GM12878 (cell line): ENCODE measurements at regions not wholly inside any gene's neighbourhood (a gene's known extent, or its start where the extent isn't known, plus 50 kb on each side); places are given as distances from the start of the nearest gene placed in this dataset.

Experiments used
- ATAC-seq: fragments of 200-7000 bp; cut with Tn5 transposase; 3 replicates; pipeline ENCODE4 v1.9.1; 2020; ENCODE audit warnings: mild to moderate bottlenecking, moderate library complexity
- BruUV-seq: library from RNA; stranded (reverse); fragments of 400-500 nt; replicated peaks from 2 replicates; lab custom pipeline; 2021; lab: Mats Ljungman, UMichigan
- CTCF ChIA-PET: fragments of 300-600 bp; sonication (Branson Sonifier 250); formaldehyde crosslinking; extraction: SDS; loops from one replicate; lab custom pipeline; 2021; ENCODE audit warnings: inconsistent platforms; lab: Yijun Ruan, JAX
- POLR2A ChIA-PET: fragments of 350-600 bp; formaldehyde crosslinking; extraction: SDS; loops from one replicate; lab custom pipeline; 2021; ENCODE audit warnings: inconsistent platforms; lab: Charles Lee
- RAD21 ChIA-PET: fragments of 300-600 bp; sonication (Branson Sonifier 250); formaldehyde crosslinking; loops from one replicate; lab custom pipeline; 2023; ENCODE audit warnings: antibody characterized with exemption; ENCODE audit not compliant: unreplicated experiment; lab: Charles Lee
- SMC1A ChIA-PET: fragments of 300-600 bp; sonication (Branson Sonifier 250); formaldehyde crosslinking; loops from one replicate; lab custom pipeline; 2023; ENCODE audit not compliant: unreplicated experiment, uncharacterized antibody; lab: Charles Lee
- DNase-seq: peaks from one replicate; pipeline ENCODE4 v3.0.0-alpha.2; 2011; ENCODE audit warnings: low read depth, low spot score
- FAIRE-seq: peaks from 3 replicates; lab custom pipeline; 2011; peaks lifted over from hg19 to GRCh38; lab: Jason Lieb, UNC
- H2AFZ ChIP-seq: 2 replicates; pipeline ENCODE4 v1.6.0; 2011; ENCODE audit warnings: low read depth, low read length, control low read depth; ENCODE audit not compliant: control insufficient read depth
- H3K27ac ChIP-seq: 2 replicates; pipeline ENCODE4 v1.5.1; 2011; ENCODE audit warnings: control low read depth; ENCODE audit not compliant: control insufficient read depth, insufficient read depth
- H3K27me3 ChIP-seq, 2 experiments: replicated peaks in 1 of 2; 2 replicates each; pipeline versions ENCODE4 v1.6.0 to v1.6.1; 2011; ENCODE audit warnings: low read length in 1 of 2; ENCODE audit not compliant: control insufficient read depth in 2 of 2, insufficient read depth in 2 of 2
- H3K36me3 ChIP-seq, 2 experiments: 2 replicates each; pipeline ENCODE4 v1.5.1; 2011; ENCODE audit warnings: low read length in 1 of 2; ENCODE audit not compliant: control insufficient read depth in 2 of 2, insufficient read depth in 2 of 2
- H3K4me1 ChIP-seq: 2 replicates; pipeline ENCODE4 v1.6.1; 2011; ENCODE audit warnings: mild to moderate bottlenecking, low read length, moderate library complexity, mixed read lengths; ENCODE audit not compliant: control insufficient read depth, insufficient read depth
- H3K4me2 ChIP-seq: 2 replicates; pipeline ENCODE4 v1.6.0; 2011; ENCODE audit warnings: control low read depth; ENCODE audit not compliant: control insufficient read depth, insufficient read depth
- H3K4me3 ChIP-seq: fragments of 200-600 bp; sonication (generic); 2 replicates; pipeline ENCODE4 v1.5.1; 2016
- H3K79me2 ChIP-seq: 2 replicates; pipeline ENCODE4 v1.6.0; 2011; ENCODE audit warnings: low read length; ENCODE audit not compliant: control insufficient read depth, insufficient read depth
- H3K9ac ChIP-seq: 2 replicates; pipeline ENCODE4 v1.8.0; 2011; ENCODE audit warnings: low read length, control low read depth, mixed read lengths; ENCODE audit not compliant: control insufficient read depth, insufficient read depth
- H3K9me3 ChIP-seq: replicated peaks from 3 replicates; pipeline ENCODE4 v1.5.1; 2011; ENCODE audit warnings: mild to moderate bottlenecking, low read length; ENCODE audit not compliant: control insufficient read depth, insufficient read depth
- H4K20me1 ChIP-seq: 2 replicates; pipeline ENCODE4 v1.6.0; 2011; ENCODE audit not compliant: control insufficient read depth, insufficient read depth
- CEBPB ChIP-seq, 2 experiments: fragments of 150-350 bp in 1 of 2; IDR thresholded peaks; 2 replicates each; pipeline ENCODE4 v1.6.1; 2012 to 2014; ENCODE audit warnings: low read depth in 2 of 2, low read length in 2 of 2, borderline replicate concordance in 1 of 2, inconsistent platforms in 1 of 2
- E4F1 ChIP-seq: fragments of 450-650 bp; IDR thresholded peaks from 2 replicates; pipeline ENCODE4 v1.6.1; 2018; ENCODE audit warnings: borderline replicate concordance, mild to moderate bottlenecking; ENCODE audit not compliant: partially characterized antibody
- EGR1 ChIP-seq, 2 experiments: IDR thresholded peaks; 1 replicate in 1 of 2; 2 replicates in 1 of 2; pipeline ENCODE4 v1.6.1; 2011 to 2012; ENCODE audit warnings: low read depth in 2 of 2, low read length in 2 of 2, borderline replicate concordance in 1 of 2, mild to moderate bottlenecking in 1 of 2, moderate library complexity in 1 of 2
- GATAD2B ChIP-seq: fragments of 450-650 bp; conservative IDR thresholded peaks from 2 replicates; pipeline ENCODE4 v1.6.1; 2017; ENCODE audit warnings: low read depth, mild to moderate bottlenecking, moderate library complexity
- HDGF ChIP-seq: fragments of 450-650 bp; IDR thresholded peaks from 2 replicates; pipeline ENCODE4 v1.6.1; 2016; ENCODE audit warnings: antibody characterized with exemption
- IKZF2 ChIP-seq, 2 experiments: fragments of 450-650 bp; IDR thresholded peaks; 2 replicates each; pipeline ENCODE4 v1.6.1; 2017; ENCODE audit warnings: mild to moderate bottlenecking in 2 of 2, moderate library complexity in 2 of 2
- MYB ChIP-seq: fragments of 150-350 bp; IDR thresholded peaks from 2 replicates; pipeline ENCODE4 v1.6.1; 2014; ENCODE audit warnings: mild to moderate bottlenecking, low read depth, low read length, borderline replicate concordance
- NFIC ChIP-seq: IDR thresholded peaks from 2 replicates; pipeline ENCODE4 v1.6.1; 2012; ENCODE audit warnings: low read depth, mild to moderate bottlenecking, inconsistent platforms, low read length, moderate library complexity
- SREBF1 ChIP-seq: IDR thresholded peaks from 2 replicates; pipeline ENCODE4 v1.6.1; 2012; ENCODE audit warnings: mild to moderate bottlenecking, low read length
- STAT1 ChIP-seq: fragments of 450-650 bp; conservative IDR thresholded peaks from 2 replicates; pipeline ENCODE4 v1.6.1; 2014; ENCODE audit warnings: antibody characterized with exemption, mild to moderate bottlenecking
- SUPT20H ChIP-seq: IDR thresholded peaks from 2 replicates; pipeline ENCODE4 v1.6.1; 2011; ENCODE audit warnings: low read depth, mild to moderate bottlenecking, low read length, moderate library complexity, borderline replicate concordance; ENCODE audit not compliant: control insufficient read depth
- SUZ12 ChIP-seq: fragments of 200-600 bp; sonication (generic); IDR thresholded peaks from one replicate; pipeline ENCODE4 v1.6.1; 2018; ENCODE audit warnings: antibody characterized with exemption, mild to moderate bottlenecking; ENCODE audit not compliant: unreplicated experiment
- TAF1 ChIP-seq: IDR thresholded peaks from 2 replicates; pipeline ENCODE4 v1.6.1; 2011; ENCODE audit warnings: mild to moderate bottlenecking, low read depth, low read length, borderline replicate concordance
- in situ Hi-C: fragments of 300-500 bp; cut with MboI; formaldehyde crosslinking; loops from 9 replicates; pipeline ENCODE4 v1.14.3; 2018; ENCODE audit warnings: mixed read lengths
- intact Hi-C: fragments of 100-400 bp; cut with micrococcal nuclease; formaldehyde crosslinking; loops from one replicate; pipeline ENCODE4 v1.14.2; 2022; ENCODE audit not compliant: unreplicated experiment
- TF ChIP-seq, protein P1 (sequence below): fragments of 450-650 bp; formaldehyde crosslinking; IDR thresholded peaks from 2 replicates; pipeline ENCODE4 v1.4.0; 2022; ENCODE audit warnings: mild to moderate bottlenecking, moderate library complexity
- TF ChIP-seq, protein P2 (sequence below): fragments of 450-650 bp; IDR thresholded peaks from 2 replicates; pipeline ENCODE4 v1.6.1; 2016; ENCODE audit warnings: mild to moderate bottlenecking, moderate library complexity, borderline replicate concordance

DNA sequence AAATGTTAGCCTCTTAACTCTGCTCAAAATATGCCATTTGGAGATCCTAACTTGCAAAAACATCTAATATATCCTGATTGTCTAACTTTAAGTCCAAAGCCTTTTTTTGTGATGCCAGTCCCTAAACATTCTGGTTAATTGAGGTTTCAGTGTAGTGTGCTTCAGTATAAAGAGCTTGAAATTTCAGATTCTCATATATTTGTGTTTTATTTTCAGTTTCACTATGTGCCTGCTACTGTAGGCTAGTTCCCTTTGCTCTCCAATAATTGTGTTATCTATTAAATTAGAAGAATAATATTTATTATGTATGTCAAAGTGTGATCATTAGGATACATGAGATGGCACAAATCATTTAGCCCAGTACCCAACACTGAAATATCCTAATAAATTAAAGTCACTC is 1361.2 kb downstream of the XPNPEP1 start:
- RAD21 ChIA-PET, result no interaction called here
- intact Hi-C loops, result no loop called here

More for the DNA sequence above, 1361.2 kb downstream of the XPNPEP1 start:
- ChIA-PET SMC1A (interaction anchor here (0.7 to 1.7 kb wide), 6 partner anchors 10 to 134 kb away, joined by 3 to 4 read pairs (median 4); no protein-coding TSS in a partner anchor), CTCF (interaction anchor here (1.1 kb wide), 2 partner anchors 15 kb away, joined by 3 read pairs; no protein-coding TSS in a partner anchor), POLR2A (no interaction called here)
- H3K4me3 ChIP-seq, result no peak overlapping the region
- DNase-seq (no peak), FAIRE-seq (no peak), ATAC-seq (0 out of 3 replicates have a peak, but pooled peaks have one; percentile 36)
- in situ Hi-C loops, result no loop called here
- no peak overlapping the region for H3K9ac ChIP-seq
- H3K4me1 ChIP-seq, result no peaks in the 10 kb centered on the region
- H2AFZ ChIP-seq, result no peak overlapping the region
- no peaks in the 10 kb centered on the region for H3K79me2 ChIP-seq
- H3K9me3 ChIP-seq, result no peaks in the 10 kb centered on the region; the same call in 2 of the 3 replicates
- H3K27me3 ChIP-seq, result no peaks in the 10 kb centered on the region
- H3K27ac ChIP-seq, result no peak overlapping the region
- TF ChIP-seq SUZ12 (no peak), STAT1 (no peak), GATAD2B (no peak), TAF1 (no peak), IKZF2 (IDR thresholded peaks at IDR 0.05) (no peak), CEBPB (IDR thresholded peaks at IDR 0.05; ENCODE audit: borderline replicate concordance in 1 of 2, low read depth in 2 of 2, low read length in 2 of 2) (no peak), E4F1 (no peak), SREBF1 (no peak), HDGF (no peak), EGR1 (IDR thresholded peaks at IDR 0.05; ENCODE audit: borderline replicate concordance in 1 of 2, low read depth in 2 of 2, low read length in 2 of 2) (no peak), NFIC (no peak), MYB (no peak), SUPT20H (no peak)
- TF ChIP-seq, protein P1, sequence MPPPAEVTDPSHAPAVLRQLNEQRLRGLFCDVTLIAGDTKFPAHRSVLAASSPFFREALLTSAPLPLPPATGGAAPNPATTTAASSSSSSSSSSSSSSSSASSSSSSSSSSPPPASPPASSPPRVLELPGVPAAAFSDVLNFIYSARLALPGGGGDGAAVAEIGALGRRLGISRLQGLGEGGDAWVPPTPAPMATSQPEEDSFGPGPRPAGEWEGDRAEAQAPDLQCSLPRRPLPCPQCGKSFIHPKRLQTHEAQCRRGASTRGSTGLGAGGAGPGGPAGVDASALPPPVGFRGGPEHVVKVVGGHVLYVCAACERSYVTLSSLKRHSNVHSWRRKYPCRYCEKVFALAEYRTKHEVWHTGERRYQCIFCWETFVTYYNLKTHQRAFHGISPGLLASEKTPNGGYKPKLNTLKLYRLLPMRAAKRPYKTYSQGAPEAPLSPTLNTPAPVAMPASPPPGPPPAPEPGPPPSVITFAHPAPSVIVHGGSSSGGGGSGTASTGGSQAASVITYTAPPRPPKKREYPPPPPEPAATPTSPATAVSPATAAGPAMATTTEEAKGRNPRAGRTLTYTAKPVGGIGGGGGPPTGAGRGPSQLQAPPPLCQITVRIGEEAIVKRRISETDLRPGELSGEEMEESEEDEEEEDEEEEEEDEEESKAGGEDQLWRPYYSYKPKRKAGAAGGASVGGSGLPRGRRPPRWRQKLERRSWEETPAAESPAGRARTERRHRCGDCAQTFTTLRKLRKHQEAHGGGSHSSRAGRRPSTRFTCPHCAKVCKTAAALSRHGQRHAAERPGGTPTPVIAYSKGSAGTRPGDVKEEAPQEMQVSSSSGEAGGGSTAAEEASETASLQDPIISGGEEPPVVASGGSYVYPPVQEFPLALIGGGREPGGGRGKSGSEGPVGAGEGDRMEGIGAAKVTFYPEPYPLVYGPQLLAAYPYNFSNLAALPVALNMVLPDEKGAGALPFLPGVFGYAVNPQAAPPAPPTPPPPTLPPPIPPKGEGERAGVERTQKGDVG (CRISPR knock-in tag), result no peak
- TF ChIP-seq, protein P2, sequence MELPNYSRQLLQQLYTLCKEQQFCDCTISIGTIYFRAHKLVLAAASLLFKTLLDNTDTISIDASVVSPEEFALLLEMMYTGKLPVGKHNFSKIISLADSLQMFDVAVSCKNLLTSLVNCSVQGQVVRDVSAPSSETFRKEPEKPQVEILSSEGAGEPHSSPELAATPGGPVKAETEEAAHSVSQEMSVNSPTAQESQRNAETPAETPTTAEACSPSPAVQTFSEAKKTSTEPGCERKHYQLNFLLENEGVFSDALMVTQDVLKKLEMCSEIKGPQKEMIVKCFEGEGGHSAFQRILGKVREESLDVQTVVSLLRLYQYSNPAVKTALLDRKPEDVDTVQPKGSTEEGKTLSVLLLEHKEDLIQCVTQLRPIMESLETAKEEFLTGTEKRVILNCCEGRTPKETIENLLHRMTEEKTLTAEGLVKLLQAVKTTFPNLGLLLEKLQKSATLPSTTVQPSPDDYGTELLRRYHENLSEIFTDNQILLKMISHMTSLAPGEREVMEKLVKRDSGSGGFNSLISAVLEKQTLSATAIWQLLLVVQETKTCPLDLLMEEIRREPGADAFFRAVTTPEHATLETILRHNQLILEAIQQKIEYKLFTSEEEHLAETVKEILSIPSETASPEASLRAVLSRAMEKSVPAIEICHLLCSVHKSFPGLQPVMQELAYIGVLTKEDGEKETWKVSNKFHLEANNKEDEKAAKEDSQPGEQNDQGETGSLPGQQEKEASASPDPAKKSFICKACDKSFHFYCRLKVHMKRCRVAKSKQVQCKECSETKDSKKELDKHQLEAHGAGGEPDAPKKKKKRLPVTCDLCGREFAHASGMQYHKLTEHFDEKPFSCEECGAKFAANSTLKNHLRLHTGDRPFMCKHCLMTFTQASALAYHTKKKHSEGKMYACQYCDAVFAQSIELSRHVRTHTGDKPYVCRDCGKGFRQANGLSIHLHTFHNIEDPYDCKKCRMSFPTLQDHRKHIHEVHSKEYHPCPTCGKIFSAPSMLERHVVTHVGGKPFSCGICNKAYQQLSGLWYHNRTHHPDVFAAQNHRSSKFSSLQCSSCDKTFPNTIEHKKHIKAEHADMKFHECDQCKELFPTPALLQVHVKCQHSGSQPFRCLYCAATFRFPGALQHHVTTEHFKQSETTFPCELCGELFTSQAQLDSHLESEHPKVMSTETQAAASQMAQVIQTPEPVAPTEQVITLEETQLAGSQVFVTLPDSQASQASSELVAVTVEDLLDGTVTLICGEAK, result no peak
- BruUV-seq, result no TSS peak
- H3K36me3 ChIP-seq, result no peaks in the 10 kb centered on the region
- no peak overlapping the region for H3K4me2 ChIP-seq
- H4K20me1 ChIP-seq, result no peaks in the 10 kb centered on the region
